ENCODE measurements at regions not wholly inside any gene's neighbourhood (a gene's known extent, or its start where the extent isn't known, plus 50 kb on each side); places are given as distances from the start of the nearest gene placed in this dataset.

- Histone ChIP-seq H3F3A (ENCODE audit: insufficient read depth, low read depth) (no peaks in the 10 kb centered on the region), H3K36me3 (ENCODE audit: low read depth) (no peaks in the 10 kb centered on the region), H3K79me2 (ENCODE audit: low read depth) (no peaks in the 10 kb centered on the region), H3K4me3 (no peak overlapping the region), H3K27me3 (ENCODE audit: insufficient read depth, low read depth) (no peaks in the 10 kb centered on the region), H4K20me1 (ENCODE audit: insufficient read depth) (no peaks in the 10 kb centered on the region), H3K27ac (no peak overlapping the region), H3K9me2 (ENCODE audit: insufficient read depth) (no peaks in the 10 kb centered on the region), H3K4me2 (no peak overlapping the region), H3K4me1 (replicated peaks; ENCODE audit: insufficient read depth) (no peaks in the 10 kb centered on the region), H3K9me3 (ENCODE audit: insufficient read depth, low read depth) (no peaks in the 10 kb centered on the region), H2AFZ (no peak overlapping the region)
- POLR2A ChIA-PET (ENCODE audit: unreplicated experiment), result interaction anchor here (0.7 kb wide), 1 partner anchor 19 kb away, joined by 7 read pairs; no protein-coding TSS in a partner anchor
- CTCF ChIA-PET, result no interaction called here
- no peak for TF ChIP-seq EZH2 (IDR thresholded peaks at IDR 0.05; ENCODE audit: low read depth)
- TF ChIP-seq, protein P1, sequence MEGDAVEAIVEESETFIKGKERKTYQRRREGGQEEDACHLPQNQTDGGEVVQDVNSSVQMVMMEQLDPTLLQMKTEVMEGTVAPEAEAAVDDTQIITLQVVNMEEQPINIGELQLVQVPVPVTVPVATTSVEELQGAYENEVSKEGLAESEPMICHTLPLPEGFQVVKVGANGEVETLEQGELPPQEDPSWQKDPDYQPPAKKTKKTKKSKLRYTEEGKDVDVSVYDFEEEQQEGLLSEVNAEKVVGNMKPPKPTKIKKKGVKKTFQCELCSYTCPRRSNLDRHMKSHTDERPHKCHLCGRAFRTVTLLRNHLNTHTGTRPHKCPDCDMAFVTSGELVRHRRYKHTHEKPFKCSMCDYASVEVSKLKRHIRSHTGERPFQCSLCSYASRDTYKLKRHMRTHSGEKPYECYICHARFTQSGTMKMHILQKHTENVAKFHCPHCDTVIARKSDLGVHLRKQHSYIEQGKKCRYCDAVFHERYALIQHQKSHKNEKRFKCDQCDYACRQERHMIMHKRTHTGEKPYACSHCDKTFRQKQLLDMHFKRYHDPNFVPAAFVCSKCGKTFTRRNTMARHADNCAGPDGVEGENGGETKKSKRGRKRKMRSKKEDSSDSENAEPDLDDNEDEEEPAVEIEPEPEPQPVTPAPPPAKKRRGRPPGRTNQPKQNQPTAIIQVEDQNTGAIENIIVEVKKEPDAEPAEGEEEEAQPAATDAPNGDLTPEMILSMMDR (conservative IDR thresholded peaks at IDR 0.05), result no peak
- no peak for DNase-seq
- intact Hi-C loops (cut with micrococcal nuclease; ENCODE audit: unreplicated experiment), result no loop called here
- no TSS peak for BruUV-seq (replicated peaks)
These were observed 115.9 kb downstream of the OMA1 start for GRCh38 chr1:58430421-58431275.

- TF ChIP-seq EZH2 (IDR thresholded peaks at IDR 0.05; ENCODE audit: low read depth), result no peak
- H4K20me1 ChIP-seq (ENCODE audit: insufficient read depth), result no peaks in the 10 kb centered on the region
- no peaks in the 10 kb centered on the region for H3K4me1 ChIP-seq (replicated peaks; ENCODE audit: insufficient read depth)
- H3K9me2 ChIP-seq (ENCODE audit: insufficient read depth), result no peaks in the 10 kb centered on the region
- no peaks in the 10 kb centered on the region for H3K9me3 ChIP-seq (ENCODE audit: insufficient read depth, low read depth)
- H3K27ac ChIP-seq, result no peak overlapping the region
- H3K27me3 ChIP-seq (ENCODE audit: insufficient read depth, low read depth), result peaks cover 3% of the 10 kb centered on the region; the same call in 1 of the 2 replicates
- DNase-seq, result no peak
- ChIA-PET POLR2A (ENCODE audit: unreplicated experiment) (no interaction called here), CTCF (no interaction called here)
- no peak overlapping the region for H3K4me3 ChIP-seq
- no peak overlapping the region for H2AFZ ChIP-seq
- no peaks in the 10 kb centered on the region for H3K79me2 ChIP-seq (ENCODE audit: low read depth)
- intact Hi-C loops (cut with micrococcal nuclease; ENCODE audit: unreplicated experiment), result no loop called here
- no peak overlapping the region for H3K4me2 ChIP-seq
- no peaks in the 10 kb centered on the region for H3F3A ChIP-seq (ENCODE audit: insufficient read depth, low read depth)
- H3K36me3 ChIP-seq (ENCODE audit: low read depth), result no peaks in the 10 kb centered on the region
- BruUV-seq (replicated peaks), result no TSS peak
These were observed 119.6 kb downstream of the OMA1 start for GRCh38 chr1:58426918-58427317.

DNA sequence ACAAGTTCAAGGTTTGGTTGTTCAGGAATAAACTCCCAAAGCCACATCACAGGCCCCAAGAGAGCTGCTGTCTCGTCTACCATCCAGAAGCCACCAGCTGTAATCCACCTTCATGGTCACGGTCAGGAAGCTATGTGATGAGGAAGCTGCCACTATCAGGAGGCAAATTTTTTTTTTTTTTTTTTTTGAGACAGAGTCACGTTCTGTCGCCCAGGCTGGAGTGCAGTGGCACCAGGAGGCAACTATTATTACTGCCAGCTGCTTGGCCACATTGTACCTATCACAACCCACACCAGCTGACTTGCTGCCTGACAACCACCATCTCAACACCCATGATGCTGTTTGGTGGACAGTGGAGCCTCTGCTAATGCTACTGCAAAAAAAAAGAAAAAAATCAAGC, 124.1 kb downstream of the OMA1 start:
- Histone ChIP-seq H3K9me2 (ENCODE audit: insufficient read depth) (no peaks in the 10 kb centered on the region), H3F3A (ENCODE audit: insufficient read depth, low read depth) (no peaks in the 10 kb centered on the region), H3K9me3 (ENCODE audit: insufficient read depth, low read depth) (no peaks in the 10 kb centered on the region), H3K27ac (no peak overlapping the region), H4K20me1 (ENCODE audit: insufficient read depth) (no peaks in the 10 kb centered on the region), H3K27me3 (ENCODE audit: insufficient read depth, low read depth) (peaks cover 3% of the 10 kb centered on the region; the same call in 1 of the 2 replicates), H3K36me3 (ENCODE audit: low read depth) (no peaks in the 10 kb centered on the region), H2AFZ (no peak overlapping the region), H3K79me2 (ENCODE audit: low read depth) (no peaks in the 10 kb centered on the region), H3K4me2 (no peak overlapping the region), H3K4me1 (replicated peaks; ENCODE audit: insufficient read depth) (no peaks in the 10 kb centered on the region), H3K4me3 (no peak overlapping the region)
- ChIA-PET CTCF (no interaction called here), POLR2A (ENCODE audit: unreplicated experiment) (interaction anchor here (0.5 kb wide), 1 partner anchor 14 kb away, joined by 6 read pairs; no protein-coding TSS in a partner anchor)
- intact Hi-C loops (cut with micrococcal nuclease; ENCODE audit: unreplicated experiment), result no loop called here
- BruUV-seq (replicated peaks), result no TSS peak
- no peak for DNase-seq
- TF ChIP-seq, protein P1 (conservative IDR thresholded peaks at IDR 0.05), result no peak
- TF ChIP-seq EZH2 (IDR thresholded peaks at IDR 0.05; ENCODE audit: low read depth), result no peak

Measured in PC-9 (cell line).